NCI-H345 treated with DMSO at 0.1 percent for 48 hours (cell line): ENCODE measurements at regions not wholly inside any gene's neighbourhood (a gene's known extent, or its start where the extent isn't known, plus 50 kb on each side); places are given as distances from the start of the nearest gene placed in this dataset.

Experiments
- DNase-seq: peaks from one replicate; lab custom pipeline; 2025; ENCODE audit not compliant: unreplicated experiment; lab: John Stamatoyannopoulos, UW

DNA sequence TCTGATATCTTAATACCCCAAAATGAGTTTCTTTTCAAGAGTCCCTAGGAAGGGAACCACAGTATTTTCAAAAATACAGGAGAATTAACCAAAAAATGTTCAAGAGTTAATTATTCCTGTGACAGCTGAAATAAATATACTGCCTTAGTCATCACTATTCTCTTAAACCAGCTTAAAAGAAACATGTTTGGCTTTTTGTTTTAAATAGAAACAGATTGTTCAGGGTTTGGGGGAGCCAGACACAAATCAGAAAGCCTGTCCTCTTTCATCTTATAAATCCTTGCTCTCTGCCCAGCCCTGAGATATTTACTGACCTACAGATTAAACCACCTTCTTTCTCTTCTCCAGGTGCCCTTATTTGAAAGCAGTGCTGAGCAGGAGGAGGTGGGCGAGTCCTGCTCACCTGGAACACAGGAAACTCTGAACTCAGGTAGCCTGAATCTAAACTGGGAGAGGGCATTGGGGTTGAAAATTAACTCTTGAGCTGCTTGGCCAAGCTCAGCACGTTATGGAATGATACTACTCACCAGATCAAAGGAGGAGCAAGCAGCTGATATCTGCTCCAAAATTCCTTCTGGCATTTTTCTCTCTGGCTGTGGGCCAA is 84.1 kb upstream of the SPRED1 start:
- DNase-seq, result no peak

GRCh38 chr15:38171973-38172372 is 80.7 kb upstream of the SPRED1 start:
- no peak for DNase-seq

- DNase-seq, result no peak
Measured at GRCh38 chr15:38174691-38175090, 77.9 kb upstream of the SPRED1 start.

DNA sequence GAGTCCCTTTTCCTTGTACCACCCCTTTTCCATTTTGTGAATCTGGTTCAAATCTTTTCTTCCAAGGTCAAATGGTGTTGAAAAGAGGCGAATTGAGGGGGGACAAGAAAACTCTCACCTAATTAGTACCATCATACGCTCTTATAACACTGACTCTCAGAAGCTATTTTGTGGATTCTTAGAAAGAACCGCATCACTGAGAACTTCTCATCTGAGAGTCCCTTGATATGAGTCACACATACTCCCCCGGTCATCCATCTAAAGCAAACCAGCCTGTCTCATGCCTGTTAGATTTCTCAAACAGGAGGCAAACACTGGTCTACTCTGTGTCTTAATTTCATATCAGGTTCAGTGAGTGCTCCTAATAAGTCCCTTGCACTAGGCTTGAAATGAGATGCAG is 76.5 kb upstream of the SPRED1 start:
- DNase-seq, result no peak

DNA sequence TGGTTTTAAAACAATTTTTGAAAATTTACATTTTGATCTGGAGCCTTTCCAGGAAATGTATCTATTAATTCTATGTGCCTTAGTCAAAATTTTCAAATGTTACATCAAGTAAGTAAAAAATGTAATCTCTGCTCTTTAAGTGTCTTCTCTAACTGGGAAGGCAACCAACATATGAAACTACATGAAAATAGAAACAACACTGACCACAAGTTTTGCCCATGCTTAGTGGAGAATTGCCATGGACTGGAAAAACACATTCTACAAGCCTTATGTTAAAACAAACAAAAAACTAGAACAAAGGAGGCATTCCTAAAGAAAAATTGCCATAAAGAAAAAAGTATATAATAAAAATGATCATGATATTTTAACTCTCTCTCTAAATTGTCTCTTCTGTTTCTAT is 75.9 kb upstream of the SPRED1 start:
- DNase-seq, result no peak

DNA sequence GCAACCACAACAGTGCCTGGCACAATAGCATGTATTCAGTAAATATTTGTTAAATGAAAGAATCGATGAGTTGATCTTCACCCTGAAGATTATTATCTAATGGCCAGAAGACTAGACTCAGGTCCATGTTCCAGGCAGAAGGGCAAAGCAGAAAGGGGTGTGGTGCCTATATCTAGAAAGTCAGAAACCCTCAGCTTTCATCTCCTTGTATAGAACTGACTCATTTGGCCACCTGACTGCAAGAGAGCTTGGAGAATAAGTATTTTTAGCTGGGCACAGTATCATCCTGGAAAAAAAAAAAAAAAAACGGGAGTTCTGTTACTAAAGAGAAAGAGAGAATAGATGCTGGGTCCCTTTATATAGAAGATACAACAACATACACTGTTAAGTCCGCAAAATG is 69.7 kb upstream of the SPRED1 start:
- DNase-seq, result no peak

DNA sequence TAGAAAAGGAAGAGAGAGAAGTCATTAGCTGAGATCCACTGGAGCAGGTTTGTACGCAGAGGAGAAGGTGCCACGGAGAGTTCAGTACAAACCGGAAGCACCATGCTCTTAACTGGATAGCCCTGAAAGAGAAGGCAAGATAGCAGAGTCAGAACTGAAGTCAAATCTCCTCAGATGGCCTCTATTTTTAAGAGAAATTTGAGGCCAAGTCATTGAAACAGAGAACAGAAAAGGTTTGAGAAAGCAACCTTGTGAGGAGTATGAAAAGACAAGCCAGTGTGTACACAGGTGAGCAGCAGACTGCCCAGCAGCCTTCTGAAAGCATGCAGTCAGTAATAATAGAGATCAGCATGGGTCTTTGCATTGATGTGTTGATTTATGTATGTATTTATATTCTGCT is 66.1 kb upstream of the SPRED1 start:
- DNase-seq, result peak; percentile 51

DNA sequence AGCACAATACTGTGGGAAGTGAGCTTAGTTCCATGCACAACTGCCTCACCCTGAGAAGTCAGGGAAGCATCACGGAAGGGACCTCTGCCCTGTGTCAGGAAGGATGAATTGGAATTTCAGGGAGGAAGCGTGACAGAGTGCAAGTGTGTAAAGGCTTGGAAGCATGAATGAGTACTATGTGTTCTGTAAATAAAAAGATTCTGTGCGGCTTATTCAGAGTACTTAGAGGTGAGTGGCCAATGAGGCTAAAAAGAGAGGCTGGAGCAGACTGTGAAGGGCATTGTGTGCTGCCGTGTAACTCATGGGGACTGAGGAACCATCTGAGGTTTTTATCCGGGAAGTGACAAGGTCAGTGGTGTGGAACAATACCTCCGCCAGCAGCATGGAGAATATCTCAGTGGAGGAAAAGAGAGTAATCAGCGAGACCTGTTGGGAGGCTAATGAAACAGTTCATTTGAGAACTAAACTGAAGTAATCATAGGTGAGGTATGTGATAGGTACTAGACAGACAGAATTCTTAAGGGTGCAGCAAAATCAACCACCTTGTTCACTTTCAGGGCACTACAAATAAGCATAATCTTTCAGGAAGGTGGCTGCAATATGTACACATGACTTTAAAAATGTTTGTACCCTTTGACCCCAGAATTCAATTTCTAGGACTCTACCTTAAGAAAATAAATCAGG is 64.9 kb upstream of the SPRED1 start:
- DNase-seq, result no peak

GRCh38 chr15:38189671-38190295 is 62.9 kb upstream of the SPRED1 start:
- DNase-seq, result no peak

GRCh38 chr15:38190501-38190900 is 62.1 kb upstream of the SPRED1 start:
- DNase-seq, result no peak

GRCh38 chr15:38192496-38192895 is 60.1 kb upstream of the SPRED1 start:
- DNase-seq, result no peak

GRCh38 chr15:38193496-38193895 is 59.1 kb upstream of the SPRED1 start:
- no peak for DNase-seq

DNA sequence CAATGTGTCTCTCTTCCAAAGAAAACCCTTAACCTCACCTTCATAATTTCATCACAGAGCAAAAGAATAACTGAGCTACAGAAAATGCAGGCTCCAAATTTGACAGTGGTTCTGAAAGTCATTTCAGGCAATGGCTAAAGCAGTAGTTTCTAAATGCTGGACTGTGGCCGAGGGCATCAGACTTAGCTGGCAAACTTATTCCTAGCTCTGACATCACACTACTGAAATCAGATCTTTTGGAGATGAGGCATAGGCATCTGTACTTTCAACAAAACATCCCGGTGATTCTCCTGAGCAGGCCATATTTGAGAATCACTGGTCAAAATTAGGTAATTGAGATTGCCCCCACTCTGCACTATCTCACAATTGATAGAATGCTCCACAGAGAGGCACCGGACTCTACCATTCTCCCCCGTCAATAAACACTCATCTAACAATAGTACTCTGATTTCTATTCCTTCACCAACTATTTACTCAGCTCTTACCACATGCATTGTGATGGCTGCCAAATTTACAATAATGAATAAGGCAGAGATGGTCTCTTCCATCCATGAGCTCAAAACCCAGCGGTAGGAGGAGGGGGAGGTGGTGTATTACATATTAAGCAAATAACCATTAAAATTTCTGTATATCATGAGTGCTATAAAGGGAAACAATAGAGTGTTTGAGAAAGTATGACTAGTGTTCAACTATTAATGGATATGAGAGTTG is 57.3 kb upstream of the SPRED1 start:
- DNase-seq, result peak; percentile 21

DNA sequence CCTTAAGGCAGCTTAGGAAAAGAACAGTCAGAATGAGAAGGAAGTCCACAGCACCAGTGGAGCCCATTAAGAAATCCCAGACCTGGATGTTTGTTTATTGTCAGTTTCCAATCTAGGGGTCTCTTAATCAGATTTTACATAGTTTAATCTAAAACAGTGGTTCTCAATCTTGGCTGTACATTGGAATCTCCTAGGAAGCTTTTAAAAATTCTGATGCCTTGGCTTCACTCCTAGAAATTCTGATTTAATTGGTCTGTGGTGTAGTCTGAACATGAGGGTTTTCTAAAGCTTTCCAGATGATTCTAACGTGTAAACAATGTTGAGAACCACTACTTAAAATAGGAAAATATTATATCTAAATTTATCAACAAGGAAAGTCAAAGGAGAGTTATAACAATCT is 56.6 kb upstream of the SPRED1 start:
- DNase-seq, result no peak

- no peak for DNase-seq
Measured at GRCh38 chr15:38197553-38197952, 55.1 kb upstream of the SPRED1 start.

GRCh38 chr15:38201714-38202113 is 50.9 kb upstream of the SPRED1 start:
- DNase-seq, result no peak

GRCh38 chr15:38202361-38202760 is 50.3 kb upstream of the SPRED1 start:
- no peak for DNase-seq
